HEK293 (cell line): ENCODE measurements at regions not wholly inside any gene's neighbourhood (a gene's known extent, or its start where the extent isn't known, plus 50 kb on each side); places are given as distances from the start of the nearest gene placed in this dataset.

Experiments
- CTCF ChIA-PET: fragments of 350-600 bp; formaldehyde crosslinking; extraction: SDS; loops from one replicate; lab custom pipeline; 2021; ENCODE audit warnings: antibody characterized with exemption; lab: Yijun Ruan, JAX
- POLR2A ChIA-PET: fragments of 300-600 bp; formaldehyde crosslinking; extraction: SDS; loops from one replicate; lab custom pipeline; 2020; ENCODE audit warnings: antibody characterized with exemption, inconsistent platforms; lab: Yijun Ruan, JAX
- H3K27ac ChIP-seq: fragments of 200-500 bp; sonication (Bioruptor generic); 2 replicates; pipeline ENCODE4 v1.5.1; 2014; ENCODE audit warnings: low read depth, low read length, control low read depth, inconsistent platforms; ENCODE audit errors: extremely low read depth
- H3K36me3 ChIP-seq, 2 experiments: fragments of 200-500 bp in 1 of 2; sonication (Bioruptor generic) in 1 of 2; 1 replicate in 1 of 2; 2 replicates in 1 of 2; pipeline ENCODE4 v1.5.1; 2014 to 2017; ENCODE audit warnings: inconsistent platforms in 2 of 2, low read length in 2 of 2; ENCODE audit not compliant: control insufficient read depth in 2 of 2, insufficient read depth in 1 of 2
- H3K4me1 ChIP-seq: fragments of 200-500 bp; sonication (Bioruptor generic); 2 replicates; pipeline ENCODE4 v1.5.1; 2014; ENCODE audit warnings: mild to moderate bottlenecking, low read length, inconsistent platforms; ENCODE audit not compliant: control insufficient read depth, insufficient read depth
- H3K4me3 ChIP-seq: 2 replicates; pipeline ENCODE4 v1.5.1; 2011; ENCODE audit warnings: low read depth, mild to moderate bottlenecking, control low read depth, low read length, moderate library complexity
- H3K9me3 ChIP-seq: fragments of 200-500 bp; sonication (Bioruptor generic); 2 replicates; pipeline ENCODE4 v1.5.1; 2014; ENCODE audit warnings: low read depth, low read length, inconsistent platforms; ENCODE audit not compliant: control insufficient read depth, insufficient read depth
- BCL6B ChIP-seq: fragments of 450-650 bp; formaldehyde crosslinking; IDR thresholded peaks from 2 replicates; pipeline ENCODE4 v1.5.1; 2017; ENCODE audit warnings: missing biosample characterization, missing genetic modification characterization
- INSM2 ChIP-seq: fragments of 450-650 bp; formaldehyde crosslinking; IDR thresholded peaks from 2 replicates; pipeline ENCODE4 v1.5.1; 2016; ENCODE audit warnings: missing biosample characterization, missing genetic modification characterization
- KLF1 ChIP-seq: fragments of 450-650 bp; formaldehyde crosslinking; IDR thresholded peaks from 2 replicates; pipeline ENCODE4 v1.5.1; 2016; ENCODE audit warnings: missing biosample characterization, missing genetic modification characterization
- SALL2 ChIP-seq: fragments of 450-650 bp; formaldehyde crosslinking; IDR thresholded peaks from 2 replicates; pipeline ENCODE4 v1.5.0; 2017; ENCODE audit warnings: missing biosample characterization, mild to moderate bottlenecking, missing genetic modification characterization, borderline replicate concordance
- YY1 ChIP-seq: fragments of 450-650 bp; formaldehyde crosslinking; IDR thresholded peaks from 2 replicates; pipeline ENCODE4 v1.5.1; 2018; ENCODE audit warnings: missing biosample characterization, missing genetic modification characterization
- ZBTB49 ChIP-seq: fragments of 450-650 bp; formaldehyde crosslinking; IDR thresholded peaks from 2 replicates; pipeline ENCODE4 v1.5.1; 2016; ENCODE audit warnings: missing biosample characterization, missing genetic modification characterization, low read depth
- ZNF214 ChIP-seq: fragments of 450-650 bp; formaldehyde crosslinking; IDR thresholded peaks from 2 replicates; pipeline ENCODE4 v1.5.1; 2017; ENCODE audit warnings: missing biosample characterization, mild to moderate bottlenecking, missing genetic modification characterization, borderline replicate concordance
- ZNF23 ChIP-seq: fragments of 450-650 bp; formaldehyde crosslinking; IDR thresholded peaks from 2 replicates; pipeline ENCODE4 v1.5.1; 2016; ENCODE audit warnings: missing biosample characterization, missing genetic modification characterization, borderline replicate concordance
- ZNF280D ChIP-seq: fragments of 450-650 bp; formaldehyde crosslinking; IDR thresholded peaks from 2 replicates; pipeline ENCODE4 v1.5.1; 2016; ENCODE audit warnings: missing biosample characterization, missing genetic modification characterization
- ZNF404 ChIP-seq: fragments of 450-650 bp; formaldehyde crosslinking; IDR thresholded peaks from 2 replicates; pipeline ENCODE4 v1.5.1; 2017; ENCODE audit warnings: missing biosample characterization, missing genetic modification characterization
- ZNF423 ChIP-seq: fragments of 450-650 bp; formaldehyde crosslinking; IDR thresholded peaks from 2 replicates; pipeline ENCODE4 v1.5.1; 2016; ENCODE audit warnings: missing biosample characterization, missing genetic modification characterization
- ZNF488 ChIP-seq: fragments of 450-650 bp; formaldehyde crosslinking; IDR thresholded peaks from 2 replicates; pipeline ENCODE4 v1.5.1; 2016; ENCODE audit warnings: missing biosample characterization, missing genetic modification characterization
- ZNF514 ChIP-seq: fragments of 450-650 bp; formaldehyde crosslinking; IDR thresholded peaks from 2 replicates; pipeline ENCODE4 v1.5.1; 2016; ENCODE audit warnings: missing biosample characterization, missing genetic modification characterization
- ZNF596 ChIP-seq: fragments of 450-650 bp; IDR thresholded peaks from 2 replicates; pipeline ENCODE4 v1.5.0; 2018; ENCODE audit warnings: missing biosample characterization, mild to moderate bottlenecking, missing genetic modification characterization, moderate library complexity
- ZNF626 ChIP-seq: fragments of 450-650 bp; sonication (Bioruptor Pico); formaldehyde crosslinking; IDR thresholded peaks from 2 replicates; pipeline ENCODE4 v1.5.1; 2018; ENCODE audit warnings: missing biosample characterization, missing genetic modification characterization, inconsistent platforms
- ZNF670 ChIP-seq: fragments of 450-650 bp; formaldehyde crosslinking; IDR thresholded peaks from 2 replicates; pipeline ENCODE4 v1.5.1; 2016; ENCODE audit warnings: missing biosample characterization, missing genetic modification characterization, low read depth
- ZNF830 ChIP-seq: fragments of 450-650 bp; IDR thresholded peaks from 2 replicates; pipeline ENCODE4 v1.5.0; 2018; ENCODE audit warnings: missing biosample characterization, missing genetic modification characterization, low read depth, mild to moderate bottlenecking, moderate library complexity
- TF ChIP-seq, protein P1 (sequence below): fragments of 450-650 bp; formaldehyde crosslinking; IDR thresholded peaks from 2 replicates; pipeline ENCODE4 v1.5.0; 2017; ENCODE audit warnings: missing biosample characterization, missing genetic modification characterization, borderline replicate concordance

DNA sequence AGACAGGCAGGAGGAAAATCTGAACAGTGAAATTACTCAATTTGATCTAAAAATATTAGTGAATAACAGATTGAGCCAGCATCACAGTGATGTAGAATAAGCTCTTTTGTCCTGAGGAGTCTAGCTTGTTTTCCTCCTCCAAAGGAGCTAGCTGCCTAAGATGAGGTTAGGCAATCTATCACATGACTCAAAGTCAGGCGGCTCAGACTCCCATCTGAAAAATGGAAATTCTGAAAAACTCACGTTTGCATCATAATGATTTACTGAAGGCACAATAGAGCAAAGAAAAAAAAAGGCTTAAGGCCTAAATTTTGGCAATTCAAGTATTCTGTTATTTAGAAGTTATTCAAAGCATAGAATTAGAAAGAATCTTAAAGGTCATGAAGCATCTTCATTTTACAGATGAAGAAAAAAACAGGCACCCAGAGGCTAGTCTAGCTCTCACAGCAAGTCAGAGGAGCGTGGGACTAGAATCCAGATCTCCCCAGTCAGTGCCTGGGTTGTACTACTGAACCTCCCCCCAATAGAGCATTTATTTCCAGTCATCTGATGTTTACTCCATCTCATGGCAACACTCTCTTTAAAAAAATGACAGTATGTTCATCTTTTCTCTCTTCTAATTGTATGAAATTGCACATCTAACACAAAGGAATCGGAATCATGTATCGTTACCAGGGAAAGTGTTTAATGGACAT is 62.5 kb upstream of the ATF3 start:
- H3K36me3 ChIP-seq, result no peaks in the 10 kb centered on the region
- H3K27ac ChIP-seq, result no peak overlapping the region
- no peaks in the 10 kb centered on the region for H3K9me3 ChIP-seq
- POLR2A ChIA-PET, result no interaction called here
- CTCF ChIA-PET, result interaction anchor here (0.5 kb wide), 1 partner anchor 57 kb away, joined by 3 read pairs; no protein-coding TSS in a partner anchor
- no peaks in the 10 kb centered on the region for H3K4me1 ChIP-seq
- H3K4me3 ChIP-seq, result no peak overlapping the region
- no peak for TF ChIP-seq ZNF23 (tag by site-specific recombination)
- TF ChIP-seq, all 188 proteins: peak for 0

GRCh38 chr1:212549503-212550017 is 59.0 kb upstream of the ATF3 start:
- Histone ChIP-seq H3K9me3 (no peaks in the 10 kb centered on the region), H3K4me3 (no peak overlapping the region), H3K4me1 (no peaks in the 10 kb centered on the region), H3K27ac (no peak overlapping the region), H3K36me3 (no peaks in the 10 kb centered on the region)
- ChIA-PET POLR2A (no interaction called here), CTCF (no interaction called here)
- TF ChIP-seq ZNF488 (tag by site-specific recombination) (no peak), KLF1 (tag by site-specific recombination) (no peak), ZNF423 (tag by site-specific recombination) (no peak), ZNF404 (no peak), BCL6B (tag by site-specific recombination) (no peak), INSM2 (tag by site-specific recombination) (no peak), YY1 (tag by site-specific recombination) (no peak), ZNF280D (tag by site-specific recombination) (no peak), SALL2 (tag by site-specific recombination) (no peak), ZBTB49 (tag by site-specific recombination) (no peak), ZNF214 (tag by site-specific recombination) (no peak), ZNF670 (no peak), ZNF596 (tag by site-specific recombination) (no peak), ZNF514 (tag by site-specific recombination) (no peak), ZNF626 (tag by site-specific recombination) (no peak), ZNF830 (tag by site-specific recombination) (no peak), ZNF23 (tag by site-specific recombination) (no peak)
- TF ChIP-seq, protein P1, sequence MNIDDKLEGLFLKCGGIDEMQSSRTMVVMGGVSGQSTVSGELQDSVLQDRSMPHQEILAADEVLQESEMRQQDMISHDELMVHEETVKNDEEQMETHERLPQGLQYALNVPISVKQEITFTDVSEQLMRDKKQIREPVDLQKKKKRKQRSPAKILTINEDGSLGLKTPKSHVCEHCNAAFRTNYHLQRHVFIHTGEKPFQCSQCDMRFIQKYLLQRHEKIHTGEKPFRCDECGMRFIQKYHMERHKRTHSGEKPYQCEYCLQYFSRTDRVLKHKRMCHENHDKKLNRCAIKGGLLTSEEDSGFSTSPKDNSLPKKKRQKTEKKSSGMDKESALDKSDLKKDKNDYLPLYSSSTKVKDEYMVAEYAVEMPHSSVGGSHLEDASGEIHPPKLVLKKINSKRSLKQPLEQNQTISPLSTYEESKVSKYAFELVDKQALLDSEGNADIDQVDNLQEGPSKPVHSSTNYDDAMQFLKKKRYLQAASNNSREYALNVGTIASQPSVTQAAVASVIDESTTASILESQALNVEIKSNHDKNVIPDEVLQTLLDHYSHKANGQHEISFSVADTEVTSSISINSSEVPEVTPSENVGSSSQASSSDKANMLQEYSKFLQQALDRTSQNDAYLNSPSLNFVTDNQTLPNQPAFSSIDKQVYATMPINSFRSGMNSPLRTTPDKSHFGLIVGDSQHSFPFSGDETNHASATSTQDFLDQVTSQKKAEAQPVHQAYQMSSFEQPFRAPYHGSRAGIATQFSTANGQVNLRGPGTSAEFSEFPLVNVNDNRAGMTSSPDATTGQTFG (tag by site-specific recombination), result no peak
